ENCODE measurements at regions not wholly inside any gene's neighbourhood (a gene's known extent, or its start where the extent isn't known, plus 50 kb on each side); places are given as distances from the start of the nearest gene placed in this dataset.
A peak's percentile ranks its signal among the peaks of the same experiment; 100 is the strongest.

GRCh38 chr13:31903111-31903815, 128.3 kb upstream of the FRY start:
- ATAC-seq, result no peak
- Mint-ChIP-seq H3K9me3 (no peaks in the 10 kb centered on the region), H3K4me3 (no peak overlapping the region), H3K36me3 (no peaks in the 10 kb centered on the region), H3K4me1 (peaks cover 0 to 15% (median 5%) of the 10 kb centered on the region in 4 donors), H3K27ac (no peak overlapping the region), H3K27me3 (peaks cover 0 to 17% (median 6%) of the 10 kb centered on the region in 5 donors)
- POLR2A ChIA-PET, result no interaction called here
- no peak for DNase-seq

DNA sequence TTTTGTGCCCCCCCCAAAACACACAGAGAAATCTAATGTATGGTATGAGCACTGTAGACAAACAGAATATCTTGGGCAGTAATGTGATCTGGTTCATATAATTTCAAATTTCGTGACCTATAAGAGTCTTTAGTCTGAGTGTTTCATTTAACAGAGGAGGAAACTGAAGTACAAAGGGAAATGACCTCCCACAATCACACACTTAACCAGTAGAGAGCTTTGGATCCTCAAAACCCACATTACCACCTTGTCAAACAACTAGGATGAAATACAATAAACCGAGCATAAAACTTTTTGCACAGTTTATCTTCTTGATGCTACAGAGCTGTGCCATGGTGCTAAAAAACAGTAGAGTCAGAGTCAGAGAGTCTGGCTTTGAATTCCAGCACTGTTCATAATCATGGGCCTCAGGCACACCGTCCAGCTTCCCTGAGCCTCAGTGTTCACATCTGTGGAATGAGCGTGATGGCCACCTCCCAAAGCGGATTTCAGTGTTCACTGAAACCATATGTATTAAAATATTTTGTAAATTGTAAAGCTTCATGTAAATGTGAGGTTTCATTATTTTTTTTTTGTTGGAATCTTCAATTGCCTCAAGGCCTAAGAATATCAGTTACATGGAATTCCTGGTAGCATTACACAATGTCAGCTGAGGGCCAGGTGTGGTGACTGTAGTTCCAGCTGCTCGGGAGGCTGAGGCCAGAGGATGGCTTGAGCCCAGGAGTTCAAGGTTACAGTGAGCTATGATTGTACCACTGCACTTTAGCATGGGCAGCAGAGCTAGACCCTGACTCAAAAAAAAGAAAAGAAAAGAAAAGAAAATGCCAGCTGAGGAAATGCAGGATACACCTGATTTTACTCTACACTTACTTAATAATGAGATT, 126.4 kb upstream of the FRY start:
- no peak for DNase-seq
- no peak overlapping the region for H3K4me3 Mint-ChIP-seq
- H3K4me1 Mint-ChIP-seq, result peaks cover 0 to 21% (median 5%) of the 10 kb centered on the region in 4 donors
- H3K9me3 Mint-ChIP-seq, result no peaks in the 10 kb centered on the region
- ATAC-seq, result no peak
- no peak overlapping the region for H3K27ac Mint-ChIP-seq
- H3K36me3 Mint-ChIP-seq, result no peaks in the 10 kb centered on the region
- POLR2A ChIA-PET, result no interaction called here
- H3K27me3 Mint-ChIP-seq, result peaks cover 0 to 17% (median 6%) of the 10 kb centered on the region in 5 donors

DNA sequence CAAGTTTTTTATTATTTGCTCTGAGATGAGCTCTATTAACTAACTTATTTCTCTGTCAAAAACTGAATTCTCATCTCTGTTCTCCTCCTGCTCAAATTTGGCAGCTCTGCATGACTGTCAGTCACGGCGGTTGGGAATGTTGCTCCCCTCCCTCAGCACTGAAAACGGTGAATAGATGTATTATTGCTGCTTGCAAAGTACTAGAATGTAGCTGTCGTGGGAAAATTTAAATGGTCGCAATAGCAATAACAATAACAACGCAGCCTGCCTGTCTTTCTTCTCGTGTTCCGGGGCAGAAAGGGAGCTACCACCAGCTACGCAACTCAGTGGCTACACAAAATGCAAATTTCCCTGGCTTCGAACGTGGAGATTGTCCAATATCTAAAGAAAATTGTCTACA, 125.6 kb upstream of the FRY start:
- POLR2A ChIA-PET, result no interaction called here
- H3K9me3 Mint-ChIP-seq, result no peaks in the 10 kb centered on the region
- H3K27me3 Mint-ChIP-seq, result peaks cover 0 to 17% (median 6%) of the 10 kb centered on the region in 5 donors
- no peaks in the 10 kb centered on the region for H3K36me3 Mint-ChIP-seq
- DNase-seq (no peak), ATAC-seq (no peak)
- H3K27ac Mint-ChIP-seq, result no peak overlapping the region
- no peak overlapping the region for H3K4me3 Mint-ChIP-seq
- H3K4me1 Mint-ChIP-seq, result peaks cover 0 to 24% (median 5%) of the 10 kb centered on the region in 4 donors

- Mint-ChIP-seq H3K9me3 (no peaks in the 10 kb centered on the region), H3K27me3 (peaks cover 0 to 14% (median 6%) of the 10 kb centered on the region in 5 donors), H3K4me1 (peaks cover 0 to 23% (median 3%) of the 10 kb centered on the region in 4 donors), H3K36me3 (no peaks in the 10 kb centered on the region), H3K27ac (no peak overlapping the region), H3K4me3 (no peak overlapping the region)
- POLR2A ChIA-PET, result interaction anchor here (0.6 kb wide), 1 partner anchor 19 kb away, joined by 4 read pairs; no protein-coding TSS in a partner anchor
- DNase-seq (no peak), ATAC-seq (no peak)
These were observed 122.7 kb upstream of the FRY start for GRCh38 chr13:31908696-31909411.

DNA sequence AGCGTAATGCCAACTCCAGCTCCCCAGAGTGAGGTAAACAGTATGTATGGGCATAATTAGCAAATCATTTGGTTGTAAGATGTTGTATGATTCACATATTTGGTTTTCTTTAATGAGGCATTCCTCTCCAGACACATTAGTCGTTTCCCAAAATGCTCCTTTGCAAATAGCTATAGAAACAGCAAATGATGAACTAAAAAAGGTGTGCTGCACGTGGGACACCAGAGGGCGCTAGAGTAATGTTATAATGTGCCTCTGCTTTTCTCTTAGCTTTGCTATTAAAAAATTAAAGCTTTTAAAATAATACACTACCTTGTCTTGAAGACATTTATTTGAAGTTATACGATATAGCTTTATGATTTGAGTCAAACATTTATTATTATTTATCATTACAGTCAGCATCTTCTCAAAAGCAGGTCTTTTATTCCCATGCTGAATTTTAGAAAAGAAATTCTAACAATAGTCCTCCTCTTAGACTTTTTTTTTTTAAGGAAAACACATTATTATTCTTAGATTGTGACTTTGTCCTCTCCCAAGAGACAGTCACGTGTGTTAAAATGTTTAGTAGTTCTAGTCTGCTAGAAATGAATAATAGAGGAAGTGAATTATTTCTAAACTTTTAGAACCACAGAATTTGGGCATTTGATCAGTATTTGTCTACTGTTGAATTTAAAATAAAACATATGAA, 121.6 kb upstream of the FRY start:
- ATAC-seq, result no peak
- H3K27me3 Mint-ChIP-seq, result peaks cover 0 to 18% (median 7%) of the 10 kb centered on the region in 5 donors
- no peaks in the 10 kb centered on the region for H3K36me3 Mint-ChIP-seq

GRCh38 chr13:31910633-31911032, 120.9 kb upstream of the FRY start:
- ATAC-seq, result no peak
- POLR2A ChIA-PET, result no interaction called here
- H3K27ac Mint-ChIP-seq, result no peak overlapping the region
- H3K9me3 Mint-ChIP-seq, result no peaks in the 10 kb centered on the region
- no peak for DNase-seq
- H3K36me3 Mint-ChIP-seq, result no peaks in the 10 kb centered on the region
- no peak overlapping the region for H3K4me3 Mint-ChIP-seq
- H3K4me1 Mint-ChIP-seq, result peaks cover 0 to 19% (median 0%) of the 10 kb centered on the region in 4 donors
- H3K27me3 Mint-ChIP-seq, result peaks cover 0 to 18% (median 7%) of the 10 kb centered on the region in 5 donors

More for the DNA sequence above, 121.6 kb upstream of the FRY start:
- POLR2A ChIA-PET, result interaction anchor here (0.5 kb wide), 1 partner anchor 489 kb away, joined by 3 read pairs; no protein-coding TSS in a partner anchor
- H3K9me3 Mint-ChIP-seq, result no peaks in the 10 kb centered on the region
- H3K4me3 Mint-ChIP-seq, result no peak overlapping the region
- DNase-seq, result peak in 8 of 10 donors; percentile 6 to 60 (median 32)
- no peak overlapping the region for H3K27ac Mint-ChIP-seq
- peaks cover 0 to 19% (median 0%) of the 10 kb centered on the region in 4 donors for H3K4me1 Mint-ChIP-seq

DNA sequence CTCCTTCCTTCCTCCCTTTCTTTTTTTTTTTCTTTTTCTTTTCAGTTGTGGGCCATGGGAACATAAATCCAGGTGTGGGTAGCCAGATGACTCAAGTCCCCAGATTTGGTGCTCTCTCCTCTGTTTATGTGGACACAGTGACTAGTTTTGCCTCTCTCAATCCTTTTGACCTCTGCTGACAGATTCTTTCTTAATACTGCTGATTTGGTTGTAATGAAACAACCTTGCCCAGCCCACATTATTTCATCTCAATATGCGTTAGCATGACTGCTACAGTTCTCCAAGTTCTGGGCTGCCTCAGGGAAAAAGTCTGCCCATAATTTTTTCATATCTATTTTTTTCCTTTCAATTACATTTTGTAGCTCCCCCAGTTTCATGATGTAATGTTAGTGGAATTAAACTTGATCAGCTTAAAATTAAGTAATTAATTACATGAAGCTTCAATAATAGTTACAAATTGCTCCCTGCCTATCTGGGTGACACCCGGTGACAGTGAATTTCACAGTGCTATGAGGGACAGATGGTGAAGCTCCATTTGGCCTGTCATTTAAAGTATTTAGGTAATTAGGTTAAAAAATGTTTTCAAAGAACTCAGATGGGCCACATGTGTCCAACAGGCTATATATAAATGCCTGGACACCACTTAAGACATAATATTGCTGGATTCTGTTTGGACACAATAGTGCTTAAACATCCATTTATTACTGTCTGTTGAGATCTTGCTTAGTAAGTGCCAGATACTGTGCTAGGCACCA, 118.8 kb upstream of the FRY start:
- Mint-ChIP-seq H3K9me3 (no peaks in the 10 kb centered on the region), H3K4me3 (no peak overlapping the region), H3K4me1 (peaks cover 0 to 19% (median 0%) of the 10 kb centered on the region in 4 donors), H3K27me3 (peaks cover 0 to 7% (median 3%) of the 10 kb centered on the region in 5 donors), H3K36me3 (no peaks in the 10 kb centered on the region), H3K27ac (no peak overlapping the region)
- POLR2A ChIA-PET, result interaction anchor here (0.7 kb wide), 1 partner anchor 713 kb away, joined by 3 read pairs; the partner anchor contains the start of gene B3GLCT
- ATAC-seq, result no peak
- DNase-seq, result no peak

- Mint-ChIP-seq H3K27me3 (peaks cover 0 to 3% (median 0%) of the 10 kb centered on the region in 5 donors), H3K36me3 (no peaks in the 10 kb centered on the region), H3K4me3 (no peak overlapping the region), H3K27ac (no peak overlapping the region), H3K4me1 (peaks cover 0 to 17% (median 0%) of the 10 kb centered on the region in 4 donors), H3K9me3 (no peaks in the 10 kb centered on the region)
- DNase-seq, result no peak
- POLR2A ChIA-PET, result no interaction called here
- no peak for ATAC-seq
These were observed 118.1 kb upstream of the FRY start for GRCh38 chr13:31913459-31913858.

- Mint-ChIP-seq H3K9me3 (no peaks in the 10 kb centered on the region), H3K4me1 (peaks cover 0 to 7% (median 0%) of the 10 kb centered on the region in 4 donors), H3K36me3 (no peaks in the 10 kb centered on the region), H3K27me3 (peaks cover 0 to 3% (median 0%) of the 10 kb centered on the region in 5 donors), H3K4me3 (no peak overlapping the region), H3K27ac (no peak overlapping the region)
- ATAC-seq (no peak), DNase-seq (no peak)
- POLR2A ChIA-PET, result no interaction called here
These were observed 116.7 kb upstream of the FRY start for GRCh38 chr13:31914843-31915242.

DNA sequence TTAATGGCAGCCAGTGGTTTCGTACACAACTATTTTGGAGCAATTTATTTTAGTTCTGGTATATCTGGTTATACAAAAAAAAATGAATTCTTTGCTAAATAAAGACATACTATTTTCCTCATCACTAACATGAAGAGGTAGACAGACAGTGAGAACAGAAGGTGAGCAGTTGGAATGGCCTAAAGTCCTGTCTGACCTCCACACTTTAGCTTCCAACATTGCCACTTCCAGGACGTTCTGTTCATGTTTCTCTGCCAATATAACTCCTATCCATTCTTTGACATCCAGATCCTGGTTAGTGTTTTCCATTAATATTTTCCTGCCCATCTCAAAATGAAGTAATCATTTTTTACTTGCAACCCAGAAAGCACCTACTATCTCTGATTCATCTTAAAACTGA, 112.9 kb upstream of the FRY start:
- H3K4me3 Mint-ChIP-seq, result no peak overlapping the region
- no peaks in the 10 kb centered on the region for H3K9me3 Mint-ChIP-seq
- POLR2A ChIA-PET, result no interaction called here
- peaks cover 0 to 8% (median 0%) of the 10 kb centered on the region in 4 donors for H3K4me1 Mint-ChIP-seq
- peaks cover 0 to 9% (median 3%) of the 10 kb centered on the region in 5 donors for H3K27me3 Mint-ChIP-seq
- H3K27ac Mint-ChIP-seq, result no peak overlapping the region
- no peak for ATAC-seq
- DNase-seq, result no peak
- H3K36me3 Mint-ChIP-seq, result no peaks in the 10 kb centered on the region

- Mint-ChIP-seq H3K27me3 (peaks cover 0 to 9% (median 3%) of the 10 kb centered on the region in 5 donors), H3K4me1 (peaks cover 0 to 8% (median 0%) of the 10 kb centered on the region in 4 donors), H3K4me3 (no peak overlapping the region), H3K9me3 (no peaks in the 10 kb centered on the region), H3K36me3 (no peaks in the 10 kb centered on the region), H3K27ac (no peak overlapping the region)
- no peak for DNase-seq
- ATAC-seq, result no peak
- POLR2A ChIA-PET, result no interaction called here
These were observed 112.3 kb upstream of the FRY start for GRCh38 chr13:31919241-31919640.
